Ovary (tissue), 3 donors: ENCODE measurements at regions not wholly inside any gene's neighbourhood (a gene's known extent, or its start where the extent isn't known, plus 50 kb on each side); places are given as distances from the start of the nearest gene placed in this dataset.

Experiments
- CTCF ChIP-seq, 3 donors: fragments of 450-650 bp in 2 of 3; fragments of 200-600 bp in 1 of 3; IDR thresholded peaks; one replicate each; pipeline versions ENCODE4 v1.5.1 to v1.8.0; 2016 to 2022; ENCODE audit warnings: antibody characterized with exemption in 3 of 3, mild to moderate bottlenecking in 1 of 3
- EP300 ChIP-seq: sonication (generic); formaldehyde crosslinking; IDR thresholded peaks from one replicate; pipeline ENCODE4 v1.6.1; 2017; ENCODE audit warnings: antibody characterized with exemption
- donor health status: DM: no; HTN: no; CAD: no.

- TF ChIP-seq CTCF (IDR thresholded peaks at IDR 0.05) (no peak), EP300 (no peak)
These were observed 113.7 kb upstream of the TBL1X start for GRCh38 chrX:9351126-9351525.
